ENCODE measurements at regions not wholly inside any gene's neighbourhood (a gene's known extent, or its start where the extent isn't known, plus 50 kb on each side); places are given as distances from the start of the nearest gene placed in this dataset.

DNA sequence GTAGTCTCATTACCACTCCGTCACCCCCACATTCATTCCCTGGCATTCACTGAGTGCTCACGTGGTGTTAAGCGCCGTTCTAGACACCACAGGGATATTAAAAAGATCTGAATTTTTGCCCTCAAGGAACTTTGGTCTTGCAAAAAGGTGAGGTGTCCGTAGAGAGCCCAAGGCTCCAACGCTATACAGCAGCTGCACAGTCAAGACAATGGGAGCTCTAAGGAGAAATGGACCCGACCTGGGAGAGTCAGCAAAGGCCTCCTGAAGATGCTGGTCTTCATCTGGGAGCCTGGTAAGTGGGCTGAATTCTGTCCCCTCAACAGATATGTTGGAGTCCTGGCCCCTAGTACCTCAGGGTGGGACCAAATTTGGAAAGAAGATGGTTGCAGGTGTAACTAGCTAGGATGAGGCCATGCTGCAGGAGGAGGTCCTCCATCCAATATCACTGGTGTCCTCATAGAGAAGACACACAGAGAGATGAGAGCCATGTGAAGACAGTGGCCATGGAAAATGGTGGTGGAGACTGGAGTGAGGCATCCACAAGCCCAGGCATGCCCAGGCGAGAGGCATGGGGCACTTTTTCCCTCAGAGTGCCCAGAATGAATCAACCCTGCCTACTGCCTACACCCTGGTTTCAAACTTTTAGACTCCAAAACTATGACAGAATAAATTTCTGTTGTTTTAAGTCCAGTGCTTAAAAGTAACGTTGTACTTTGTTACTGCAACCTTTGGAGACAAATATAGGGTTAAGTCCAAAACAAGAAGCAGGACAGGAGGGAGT lies 247.3 kb downstream of the TTC32 start:
- Histone ChIP-seq H3K4me3 (ENCODE audit: low read depth, low read length) (no peak overlapping the region), H3K27ac (ENCODE audit: low read depth, low read length) (no peak overlapping the region), H3K79me2 (ENCODE audit: control insufficient read depth, insufficient read depth, low read length, unreplicated experiment) (no peaks in the 10 kb centered on the region), H2AFZ (ENCODE audit: low read length, unreplicated experiment) (no peak overlapping the region), H3K27me3 (ENCODE audit: insufficient read depth, low read length) (no peaks in the 10 kb centered on the region), H3K36me3 (ENCODE audit: insufficient read depth, low read length) (no peaks in the 10 kb centered on the region), H3K4me1 (ENCODE audit: control insufficient read depth, insufficient read depth, low read length, unreplicated experiment) (peaks cover 22% of the 10 kb centered on the region)

DNA sequence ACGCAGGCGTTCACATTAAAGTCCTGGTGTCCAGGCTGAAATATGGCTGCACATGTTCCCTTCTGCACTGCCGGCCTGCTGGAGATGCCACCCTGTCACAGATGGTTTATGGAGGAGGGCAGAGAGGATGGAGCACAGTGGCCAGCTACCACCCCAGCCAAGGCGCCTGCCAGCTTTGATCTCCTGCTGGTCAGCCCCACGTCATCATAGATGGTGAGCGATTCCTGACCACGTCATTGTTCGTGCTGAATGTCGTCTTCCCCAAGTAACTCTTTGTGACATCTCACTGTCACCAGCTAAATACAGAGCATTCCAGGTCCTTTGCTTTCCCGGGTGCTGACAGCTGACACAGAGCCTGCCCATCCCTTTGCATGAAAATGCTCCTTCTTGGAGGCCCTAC lies 248.3 kb downstream of the TTC32 start:
- no peak overlapping the region for H2AFZ ChIP-seq (ENCODE audit: low read length, unreplicated experiment)
- no peak overlapping the region for H3K27ac ChIP-seq (ENCODE audit: low read depth, low read length)
- peaks cover 32% of the 10 kb centered on the region for H3K4me1 ChIP-seq (ENCODE audit: control insufficient read depth, insufficient read depth, low read length, unreplicated experiment)
- H3K79me2 ChIP-seq (ENCODE audit: control insufficient read depth, insufficient read depth, low read length, unreplicated experiment), result no peaks in the 10 kb centered on the region
- H3K4me3 ChIP-seq (ENCODE audit: low read depth, low read length), result no peak overlapping the region
- no peaks in the 10 kb centered on the region for H3K36me3 ChIP-seq (ENCODE audit: insufficient read depth, low read length)
- H3K27me3 ChIP-seq (ENCODE audit: insufficient read depth, low read length), result no peaks in the 10 kb centered on the region

DNA sequence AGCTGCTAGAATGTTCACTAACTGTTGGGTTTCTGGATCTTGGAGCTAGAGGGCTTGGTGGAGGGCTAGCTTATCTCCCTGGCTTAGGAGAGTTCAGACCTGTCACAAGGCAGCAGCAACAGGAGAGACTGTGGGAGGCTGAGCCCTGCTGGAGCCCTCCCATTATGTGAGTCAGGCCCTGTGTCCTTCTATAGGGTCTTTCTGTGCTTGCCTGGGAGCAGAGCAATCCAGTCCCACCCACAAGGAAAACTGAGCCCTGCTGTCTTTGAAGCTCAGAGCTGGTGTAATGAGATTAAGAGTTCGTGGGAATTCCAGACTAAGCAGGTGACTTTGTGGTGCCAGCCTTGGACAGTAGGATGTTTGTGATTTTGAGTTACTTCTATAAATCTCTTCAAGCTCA lies 249.0 kb downstream of the TTC32 start:
- Histone ChIP-seq H3K36me3 (ENCODE audit: insufficient read depth, low read length) (no peaks in the 10 kb centered on the region), H3K27ac (ENCODE audit: low read depth, low read length) (no peak overlapping the region), H3K79me2 (ENCODE audit: control insufficient read depth, insufficient read depth, low read length, unreplicated experiment) (no peaks in the 10 kb centered on the region), H3K4me3 (ENCODE audit: low read depth, low read length) (no peak overlapping the region), H3K4me1 (ENCODE audit: control insufficient read depth, insufficient read depth, low read length, unreplicated experiment) (peaks cover 35% of the 10 kb centered on the region), H3K27me3 (ENCODE audit: insufficient read depth, low read length) (no peaks in the 10 kb centered on the region), H2AFZ (ENCODE audit: low read length, unreplicated experiment) (no peak overlapping the region)

DNA sequence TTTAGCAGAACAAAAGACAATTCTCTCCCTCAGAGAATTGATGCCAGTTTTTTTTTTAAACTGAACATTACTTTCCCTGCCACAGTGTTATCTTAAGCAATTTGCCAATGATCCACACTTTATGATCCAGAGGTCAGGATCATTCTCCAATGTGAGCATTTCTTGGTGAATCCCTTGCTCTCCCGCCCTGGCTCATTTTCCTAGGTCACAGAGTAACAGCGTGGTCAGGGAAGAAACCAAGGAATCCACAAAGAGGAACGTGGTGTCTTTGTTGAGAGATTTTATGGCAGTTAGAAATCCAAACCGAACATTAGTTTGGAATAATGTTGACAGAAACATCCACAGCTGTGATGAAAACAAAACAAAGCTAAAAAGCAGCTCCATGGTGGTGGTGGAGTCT lies 250.3 kb downstream of the TTC32 start:
- no peaks in the 10 kb centered on the region for H3K36me3 ChIP-seq (ENCODE audit: insufficient read depth, low read length)
- H2AFZ ChIP-seq (ENCODE audit: low read length, unreplicated experiment), result peak overlapping the region; percentile 20
- H3K4me1 ChIP-seq (ENCODE audit: control insufficient read depth, insufficient read depth, low read length, unreplicated experiment), result peaks cover 35% of the 10 kb centered on the region
- H3K27me3 ChIP-seq (ENCODE audit: insufficient read depth, low read length), result no peaks in the 10 kb centered on the region
- no peak overlapping the region for H3K4me3 ChIP-seq (ENCODE audit: low read depth, low read length)
- peak overlapping the region; percentile 50 for H3K27ac ChIP-seq (ENCODE audit: low read depth, low read length)
- no peaks in the 10 kb centered on the region for H3K79me2 ChIP-seq (ENCODE audit: control insufficient read depth, insufficient read depth, low read length, unreplicated experiment)

DNA sequence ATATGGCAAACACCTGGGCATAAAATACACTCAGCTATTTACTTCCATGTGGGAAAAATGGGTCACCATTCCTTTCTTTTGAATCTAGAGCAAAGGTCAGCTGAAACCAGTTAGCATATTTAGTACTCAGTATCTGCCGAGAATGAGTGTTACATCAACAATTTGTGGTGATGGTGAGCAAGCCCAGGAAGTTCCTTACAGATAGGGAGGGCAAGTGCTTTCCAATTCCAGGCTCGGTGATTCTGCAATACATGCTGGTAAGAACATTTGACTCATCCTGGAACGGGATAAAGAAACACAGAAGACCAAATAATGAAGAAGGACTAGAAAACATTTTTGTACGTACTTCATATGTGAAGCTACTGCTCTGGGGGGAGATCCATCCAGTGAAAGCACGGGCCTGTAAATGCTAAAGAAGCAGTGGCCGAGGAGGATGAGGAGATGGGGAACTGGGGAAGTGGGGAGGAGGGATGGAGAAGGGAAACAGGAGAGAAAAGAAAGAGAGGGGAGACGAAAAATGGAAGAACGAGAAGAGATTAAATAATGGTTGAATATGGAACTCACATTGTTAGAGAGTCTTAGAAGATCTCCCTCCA lies 251.9 kb downstream of the TTC32 start:
- Histone ChIP-seq H3K27ac (ENCODE audit: low read depth, low read length) (peak overlapping the region; percentile 84), H3K4me3 (ENCODE audit: low read depth, low read length) (peak overlapping the region; percentile 31; the same call in 1 of the 2 replicates), H3K79me2 (ENCODE audit: control insufficient read depth, insufficient read depth, low read length, unreplicated experiment) (no peaks in the 10 kb centered on the region), H3K36me3 (ENCODE audit: insufficient read depth, low read length) (no peaks in the 10 kb centered on the region), H2AFZ (ENCODE audit: low read length, unreplicated experiment) (no peak overlapping the region), H3K27me3 (ENCODE audit: insufficient read depth, low read length) (no peaks in the 10 kb centered on the region), H3K4me1 (ENCODE audit: control insufficient read depth, insufficient read depth, low read length, unreplicated experiment) (peaks cover 35% of the 10 kb centered on the region)

DNA sequence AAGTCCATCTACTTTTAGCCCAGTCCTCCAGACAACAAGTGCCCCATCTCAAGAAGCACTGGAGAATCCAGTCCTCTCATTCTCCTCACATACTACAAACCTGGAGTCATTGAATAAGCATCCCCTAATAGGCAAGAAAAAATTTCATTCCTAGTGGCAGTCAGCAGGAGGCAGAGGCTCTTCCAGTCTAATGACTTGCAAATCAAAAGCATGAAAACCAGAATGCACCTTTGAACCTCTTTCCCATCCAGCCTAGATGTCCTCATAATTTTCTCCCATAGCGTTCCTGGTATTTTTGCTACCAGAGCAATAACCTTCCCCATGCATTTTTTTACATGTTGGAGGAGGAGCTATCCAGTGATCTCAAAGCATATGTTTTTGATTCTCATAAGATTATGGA lies 252.6 kb downstream of the TTC32 start:
- H3K79me2 ChIP-seq (ENCODE audit: control insufficient read depth, insufficient read depth, low read length, unreplicated experiment), result no peaks in the 10 kb centered on the region

DNA sequence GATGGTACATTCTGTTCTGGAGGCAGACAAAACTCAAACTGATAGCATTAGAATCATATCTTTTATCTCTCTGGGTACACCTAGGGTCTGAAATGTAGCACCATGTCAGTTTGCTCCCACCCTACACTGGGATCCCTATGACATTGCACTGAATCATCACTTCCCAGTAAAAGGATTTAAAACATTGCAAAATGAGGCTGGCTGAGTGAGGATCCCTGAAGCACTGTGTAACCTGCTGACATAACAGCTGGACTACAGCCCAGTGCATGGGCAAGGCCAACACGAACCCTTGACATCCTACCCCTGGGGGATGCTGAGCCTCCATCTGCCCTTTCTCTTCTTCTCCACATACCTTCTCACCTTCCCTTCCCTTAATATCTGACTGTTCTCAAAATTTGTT lies 253.2 kb downstream of the TTC32 start:
- H3K27ac ChIP-seq (ENCODE audit: low read depth, low read length), result peak overlapping the region; percentile 84
- H3K79me2 ChIP-seq (ENCODE audit: control insufficient read depth, insufficient read depth, low read length, unreplicated experiment), result no peaks in the 10 kb centered on the region
- H3K36me3 ChIP-seq (ENCODE audit: insufficient read depth, low read length), result no peaks in the 10 kb centered on the region
- peaks cover 35% of the 10 kb centered on the region for H3K4me1 ChIP-seq (ENCODE audit: control insufficient read depth, insufficient read depth, low read length, unreplicated experiment)
- peak overlapping the region; percentile 31; the same call in 1 of the 2 replicates for H3K4me3 ChIP-seq (ENCODE audit: low read depth, low read length)
- no peak overlapping the region for H2AFZ ChIP-seq (ENCODE audit: low read length, unreplicated experiment)
- no peaks in the 10 kb centered on the region for H3K27me3 ChIP-seq (ENCODE audit: insufficient read depth, low read length)

More for the DNA sequence above, 252.6 kb downstream of the TTC32 start:
- peak overlapping the region; percentile 31; the same call in 1 of the 2 replicates for H3K4me3 ChIP-seq (ENCODE audit: low read depth, low read length)
- no peaks in the 10 kb centered on the region for H3K36me3 ChIP-seq (ENCODE audit: insufficient read depth, low read length)
- H3K27me3 ChIP-seq (ENCODE audit: insufficient read depth, low read length), result no peaks in the 10 kb centered on the region
- H3K4me1 ChIP-seq (ENCODE audit: control insufficient read depth, insufficient read depth, low read length, unreplicated experiment), result peaks cover 35% of the 10 kb centered on the region
- peak overlapping the region; percentile 84 for H3K27ac ChIP-seq (ENCODE audit: low read depth, low read length)
- no peak overlapping the region for H2AFZ ChIP-seq (ENCODE audit: low read length, unreplicated experiment)

DNA sequence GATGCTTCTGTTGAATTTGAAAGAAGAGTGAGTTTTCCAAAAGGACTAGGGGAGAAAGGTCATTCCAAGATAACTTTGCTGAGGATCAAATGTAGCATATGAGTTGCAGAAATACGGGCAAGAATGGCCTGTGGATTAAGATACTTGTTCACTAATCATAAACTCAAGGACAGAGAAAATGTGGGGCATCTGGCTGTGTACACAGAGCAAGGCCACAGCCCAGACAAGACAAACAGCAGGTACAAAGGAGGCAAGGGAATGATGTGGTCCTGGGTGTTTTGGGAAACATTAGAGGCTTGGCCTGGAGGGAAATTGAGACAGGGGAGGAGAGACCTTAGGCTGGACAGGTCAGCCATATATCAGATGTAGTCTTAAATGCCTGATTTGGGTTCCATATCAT lies 254.8 kb downstream of the TTC32 start:
- Histone ChIP-seq H3K79me2 (ENCODE audit: control insufficient read depth, insufficient read depth, low read length, unreplicated experiment) (no peaks in the 10 kb centered on the region), H2AFZ (ENCODE audit: low read length, unreplicated experiment) (no peak overlapping the region), H3K27ac (ENCODE audit: low read depth, low read length) (no peak overlapping the region), H3K36me3 (ENCODE audit: insufficient read depth, low read length) (no peaks in the 10 kb centered on the region), H3K4me1 (ENCODE audit: control insufficient read depth, insufficient read depth, low read length, unreplicated experiment) (peaks cover 43% of the 10 kb centered on the region), H3K27me3 (ENCODE audit: insufficient read depth, low read length) (no peaks in the 10 kb centered on the region), H3K4me3 (ENCODE audit: low read depth, low read length) (no peak overlapping the region)

DNA sequence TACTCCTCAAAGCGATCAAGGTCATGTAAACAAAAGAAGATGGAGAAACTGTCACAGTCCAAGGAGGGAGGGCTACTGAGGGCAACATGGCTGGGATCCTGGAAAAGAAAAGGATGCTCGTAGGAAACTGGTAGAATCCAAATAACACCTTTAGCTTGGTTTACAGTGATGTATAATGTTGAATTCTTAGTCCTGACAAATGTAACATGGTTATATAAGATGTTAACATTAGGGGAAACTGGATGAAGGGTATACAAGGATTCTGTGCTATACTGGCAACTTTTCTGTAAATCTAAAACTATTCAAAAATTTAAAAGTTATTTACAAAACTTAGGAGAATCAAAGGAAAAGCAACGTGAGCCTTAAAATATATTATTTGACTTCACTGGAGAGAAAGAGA lies 257.0 kb downstream of the TTC32 start:
- Histone ChIP-seq H3K27me3 (ENCODE audit: insufficient read depth, low read length) (no peaks in the 10 kb centered on the region), H3K36me3 (ENCODE audit: insufficient read depth, low read length) (no peaks in the 10 kb centered on the region), H3K4me1 (ENCODE audit: control insufficient read depth, insufficient read depth, low read length, unreplicated experiment) (peaks cover 23% of the 10 kb centered on the region), H2AFZ (ENCODE audit: low read length, unreplicated experiment) (no peak overlapping the region), H3K4me3 (ENCODE audit: low read depth, low read length) (no peak overlapping the region), H3K79me2 (ENCODE audit: control insufficient read depth, insufficient read depth, low read length, unreplicated experiment) (no peaks in the 10 kb centered on the region), H3K27ac (ENCODE audit: low read depth, low read length) (no peak overlapping the region)

DNA sequence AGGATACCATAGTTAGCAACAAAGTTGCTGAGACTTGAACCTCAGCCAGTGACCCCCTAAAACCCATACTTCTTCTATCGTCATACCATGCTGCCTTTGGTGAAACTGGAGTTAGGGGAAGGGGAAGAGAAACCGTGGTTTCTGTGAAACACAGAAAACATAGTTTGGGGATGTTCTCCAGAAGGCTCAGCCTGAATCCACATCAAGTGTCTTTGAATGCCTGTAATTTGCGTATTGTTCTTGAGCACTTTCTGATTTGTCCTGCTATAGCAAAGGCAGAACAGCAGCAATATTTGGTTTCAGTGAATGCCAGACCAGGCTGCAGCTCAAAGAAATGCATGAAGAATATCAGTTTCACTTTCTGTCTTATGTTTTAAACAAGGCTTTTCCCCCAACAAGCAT lies 258.7 kb downstream of the TTC32 start:
- no peak overlapping the region for H3K4me3 ChIP-seq (ENCODE audit: low read depth, low read length)
- no peaks in the 10 kb centered on the region for H3K79me2 ChIP-seq (ENCODE audit: control insufficient read depth, insufficient read depth, low read length, unreplicated experiment)
- no peak overlapping the region for H2AFZ ChIP-seq (ENCODE audit: low read length, unreplicated experiment)
- H3K36me3 ChIP-seq (ENCODE audit: insufficient read depth, low read length), result no peaks in the 10 kb centered on the region
- no peaks in the 10 kb centered on the region for H3K27me3 ChIP-seq (ENCODE audit: insufficient read depth, low read length)
- no peak overlapping the region for H3K27ac ChIP-seq (ENCODE audit: low read depth, low read length)
- peaks cover 8% of the 10 kb centered on the region for H3K4me1 ChIP-seq (ENCODE audit: control insufficient read depth, insufficient read depth, low read length, unreplicated experiment)

DNA sequence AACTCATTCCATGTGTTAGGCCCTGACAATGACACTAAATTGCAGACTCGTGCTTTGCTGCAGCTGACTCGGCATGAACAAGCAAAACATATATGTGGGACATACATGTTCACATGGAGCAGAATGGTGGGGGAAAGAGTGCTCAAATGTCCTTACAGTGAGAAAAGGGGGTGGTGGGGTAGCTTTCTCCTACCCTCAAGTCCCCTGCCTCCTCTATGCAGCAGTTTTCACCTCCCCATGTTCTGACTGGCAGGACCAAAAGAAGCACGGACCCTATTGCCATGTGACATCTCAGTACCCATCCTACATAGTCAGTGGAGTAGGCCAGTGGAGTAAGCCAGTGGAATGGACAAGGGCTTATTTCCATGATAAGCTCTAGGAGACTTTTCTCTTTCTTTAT lies 259.3 kb downstream of the TTC32 start:
- no peaks in the 10 kb centered on the region for H3K27me3 ChIP-seq (ENCODE audit: insufficient read depth, low read length)
- peaks cover 8% of the 10 kb centered on the region for H3K4me1 ChIP-seq (ENCODE audit: control insufficient read depth, insufficient read depth, low read length, unreplicated experiment)
- no peaks in the 10 kb centered on the region for H3K79me2 ChIP-seq (ENCODE audit: control insufficient read depth, insufficient read depth, low read length, unreplicated experiment)
- no peak overlapping the region for H3K27ac ChIP-seq (ENCODE audit: low read depth, low read length)
- H3K36me3 ChIP-seq (ENCODE audit: insufficient read depth, low read length), result no peaks in the 10 kb centered on the region
- no peak overlapping the region for H3K4me3 ChIP-seq (ENCODE audit: low read depth, low read length)
- H2AFZ ChIP-seq (ENCODE audit: low read length, unreplicated experiment), result no peak overlapping the region

Measured in ACC112 (cell line).